Vagina (tissue), 2 donors: ENCODE measurements at regions not wholly inside any gene's neighbourhood (a gene's known extent, or its start where the extent isn't known, plus 50 kb on each side); places are given as distances from the start of the nearest gene placed in this dataset.

Experiments
- POLR2A ChIP-seq, 2 donors: fragments of 450-650 bp; IDR thresholded peaks; one replicate each; pipeline ENCODE4 v1.6.1; 2017; ENCODE audit warnings: antibody characterized with exemption in 2 of 2, mild to moderate bottlenecking in 2 of 2, moderate library complexity in 2 of 2
- POLR2AphosphoS5 ChIP-seq, 2 donors: sonication (generic); formaldehyde crosslinking; IDR thresholded peaks; one replicate each; pipeline ENCODE4 v1.9.0; 2017; ENCODE audit warnings: antibody characterized with exemption in 2 of 2, mild to moderate bottlenecking in 2 of 2, low read depth in 1 of 2; ENCODE audit not compliant: insufficient read depth in 1 of 2
- TF ChIP-seq, protein P1 (sequence below), 3 experiments: fragments of 450-650 bp in 2 of 3; fragments of 200-600 bp in 1 of 3; sonication (generic) in 1 of 3; IDR thresholded peaks; one replicate each; pipeline ENCODE4 v1.5.1; 2017 to 2019; ENCODE audit warnings: antibody characterized with exemption in 3 of 3, mild to moderate bottlenecking in 2 of 3, moderate library complexity in 2 of 3

DNA sequence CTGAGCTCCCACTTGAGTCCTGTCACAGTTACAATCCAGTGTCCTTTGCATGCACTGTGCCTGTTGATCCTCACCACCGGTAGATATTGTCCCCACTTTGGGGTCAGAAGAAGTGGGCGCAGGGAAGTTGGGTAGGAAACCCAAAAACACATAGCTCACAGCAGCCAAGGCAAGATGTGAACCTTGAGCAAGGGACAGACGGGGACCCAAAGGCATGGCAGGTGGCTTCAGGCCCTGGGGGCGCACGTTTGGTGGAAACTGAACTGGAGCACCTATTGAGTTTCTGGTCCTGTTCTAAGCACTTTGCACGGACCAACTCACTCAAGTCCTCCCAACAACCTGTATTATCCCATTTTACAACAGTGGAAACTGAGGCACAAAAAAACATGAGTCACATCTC lies 82.8 kb upstream of the ZNF716 start:
- TF ChIP-seq, protein P1, sequence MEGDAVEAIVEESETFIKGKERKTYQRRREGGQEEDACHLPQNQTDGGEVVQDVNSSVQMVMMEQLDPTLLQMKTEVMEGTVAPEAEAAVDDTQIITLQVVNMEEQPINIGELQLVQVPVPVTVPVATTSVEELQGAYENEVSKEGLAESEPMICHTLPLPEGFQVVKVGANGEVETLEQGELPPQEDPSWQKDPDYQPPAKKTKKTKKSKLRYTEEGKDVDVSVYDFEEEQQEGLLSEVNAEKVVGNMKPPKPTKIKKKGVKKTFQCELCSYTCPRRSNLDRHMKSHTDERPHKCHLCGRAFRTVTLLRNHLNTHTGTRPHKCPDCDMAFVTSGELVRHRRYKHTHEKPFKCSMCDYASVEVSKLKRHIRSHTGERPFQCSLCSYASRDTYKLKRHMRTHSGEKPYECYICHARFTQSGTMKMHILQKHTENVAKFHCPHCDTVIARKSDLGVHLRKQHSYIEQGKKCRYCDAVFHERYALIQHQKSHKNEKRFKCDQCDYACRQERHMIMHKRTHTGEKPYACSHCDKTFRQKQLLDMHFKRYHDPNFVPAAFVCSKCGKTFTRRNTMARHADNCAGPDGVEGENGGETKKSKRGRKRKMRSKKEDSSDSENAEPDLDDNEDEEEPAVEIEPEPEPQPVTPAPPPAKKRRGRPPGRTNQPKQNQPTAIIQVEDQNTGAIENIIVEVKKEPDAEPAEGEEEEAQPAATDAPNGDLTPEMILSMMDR (IDR thresholded peaks at IDR 0.05), result no peak
- no peak for TF ChIP-seq POLR2A (IDR thresholded peaks at IDR 0.05)
- TF ChIP-seq POLR2AphosphoS5 (IDR thresholded peaks at IDR 0.05; ENCODE audit: insufficient read depth in 1 of 2, low read depth in 1 of 2), result no peak
